CD14-positive monocyte (primary cell): ENCODE measurements at regions not wholly inside any gene's neighbourhood (a gene's known extent, or its start where the extent isn't known, plus 50 kb on each side); places are given as distances from the start of the nearest gene placed in this dataset.
A peak's percentile ranks its signal among the peaks of the same experiment; 100 is the strongest.

Source experiments
- DNase-seq, 3 donors: peaks; one replicate each; pipeline ENCODE4 v3.0.0-alpha.2; 2011 to 2022
- H2AFZ ChIP-seq: 2 replicates; pipeline ENCODE4 v1.6.0; 2012; ENCODE audit warnings: mild to moderate bottlenecking, low read depth, low read length, inconsistent platforms; ENCODE audit not compliant: insufficient read depth, poor library complexity, severe bottlenecking
- H3K27ac ChIP-seq, 2 donors: 1 replicate in 1 of 2; 2 replicates in 1 of 2; pipeline ENCODE4 v1.5.1; 2012 to 2013; ENCODE audit warnings: low read length in 2 of 2, control low read depth in 1 of 2, inconsistent platforms in 1 of 2, low read depth in 1 of 2, mild to moderate bottlenecking in 1 of 2
- H3K27me3 ChIP-seq, 2 donors: one replicate each; pipeline versions ENCODE4 v1.6.0 to v1.6.1; 2011 to 2013; ENCODE audit warnings: low read length in 2 of 2; ENCODE audit not compliant: control insufficient read depth in 2 of 2, insufficient read depth in 2 of 2
- H3K36me3 ChIP-seq, 2 donors: replicated peaks in 1 of 2; 1 replicate in 1 of 2; 2 replicates in 1 of 2; pipeline versions ENCODE4 v1.5.1 to v1.6.1; 2012 to 2013; ENCODE audit warnings: low read length in 2 of 2, control low read depth in 1 of 2, inconsistent platforms in 1 of 2, mild to moderate bottlenecking in 1 of 2; ENCODE audit not compliant: insufficient read depth in 2 of 2, control insufficient read depth in 1 of 2
- H3K4me1 ChIP-seq, 2 donors: 1 replicate in 1 of 2; 2 replicates in 1 of 2; pipeline versions ENCODE4 v1.5.1 to v1.6.1; 2012 to 2013; ENCODE audit warnings: low read length in 2 of 2, control low read depth in 1 of 2, inconsistent platforms in 1 of 2, mild to moderate bottlenecking in 1 of 2, moderate library complexity in 1 of 2; ENCODE audit not compliant: insufficient read depth in 2 of 2, control insufficient read depth in 1 of 2
- H3K4me2 ChIP-seq: replicated peaks from 2 replicates; pipeline ENCODE3; 2012; ENCODE audit warnings: low read length, moderate library complexity, mild to moderate bottlenecking; ENCODE audit not compliant: poor library complexity, severe bottlenecking; ENCODE audit errors: extremely low read depth
- H3K4me3 ChIP-seq, 3 experiments: fragments of 200-600 bp in 1 of 3; sonication (generic) in 1 of 3; replicated peaks in 1 of 3; 1 replicate in 2 of 3; 2 replicates in 1 of 3; pipeline ENCODE4 v1.5.1; 2011 to 2013; ENCODE audit warnings: low read length in 3 of 3, mild to moderate bottlenecking in 3 of 3, control low read depth in 2 of 3, low read depth in 2 of 3, inconsistent platforms in 1 of 3, moderate library complexity in 1 of 3
- H3K79me2 ChIP-seq: 2 replicates; pipeline ENCODE4 v1.6.0; 2012; ENCODE audit warnings: mild to moderate bottlenecking, control low read depth, inconsistent platforms, low read length, moderate library complexity; ENCODE audit not compliant: insufficient read depth
- H3K9ac ChIP-seq: 2 replicates; pipeline ENCODE4 v1.6.0; 2017; ENCODE audit warnings: low read length, mild to moderate bottlenecking; ENCODE audit not compliant: insufficient read depth, poor library complexity, severe bottlenecking
- H3K9me3 ChIP-seq, 2 donors: replicated peaks in 1 of 2; 1 replicate in 1 of 2; 2 replicates in 1 of 2; pipeline versions ENCODE4 v1.5.1 to v1.6.1; 2012 to 2013; ENCODE audit warnings: low read length in 2 of 2, control low read depth in 1 of 2; ENCODE audit not compliant: control insufficient read depth in 1 of 2, insufficient read depth in 1 of 2
- H4K20me1 ChIP-seq: 2 replicates; pipeline ENCODE4 v1.6.0; 2012; ENCODE audit warnings: mild to moderate bottlenecking, low read length, control low read depth, moderate library complexity; ENCODE audit not compliant: insufficient read depth
- H3K27ac Mint-ChIP-seq, 7 donors: one replicate each; pipeline ENCODE4 v1.8.0; 2020; ENCODE audit warnings: mild to moderate bottlenecking in 7 of 7, mixed read lengths in 7 of 7, moderate library complexity in 6 of 7, inconsistent platforms in 2 of 7
- H3K27me3 Mint-ChIP-seq, 3 donors: one replicate each; pipeline ENCODE4 v1.8.0; 2021 to 2022; ENCODE audit warnings: low read depth in 3 of 3, mild to moderate bottlenecking in 3 of 3, mixed read lengths in 3 of 3, moderate library complexity in 3 of 3, inconsistent platforms in 1 of 3
- H3K36me3 Mint-ChIP-seq, 2 donors: one replicate each; pipeline ENCODE4 v1.8.0; 2020; ENCODE audit warnings: mixed read lengths in 2 of 2, inconsistent platforms in 1 of 2, mild to moderate bottlenecking in 1 of 2
- H3K4me1 Mint-ChIP-seq: one replicate; pipeline ENCODE4 v1.8.0; 2020; ENCODE audit warnings: mild to moderate bottlenecking, mixed read lengths
- H3K4me3 Mint-ChIP-seq, 2 donors: one replicate each; pipeline ENCODE4 v1.8.0; 2020; ENCODE audit warnings: mild to moderate bottlenecking in 2 of 2, mixed read lengths in 2 of 2, moderate library complexity in 1 of 2
- H3K9me3 Mint-ChIP-seq, 7 donors: one replicate each; pipeline ENCODE4 v1.8.0; 2020 to 2022; ENCODE audit warnings: mixed read lengths in 7 of 7, mild to moderate bottlenecking in 6 of 7, moderate library complexity in 6 of 7, inconsistent platforms in 2 of 7
- WGBS: methylation state at CpG from one replicate; pipeline ENCODE4 v1.1.5; 2013; ENCODE audit warnings: missing lambda C conversion rate; ENCODE audit not compliant: insufficient coverage; 5-methylcytosine and 5-hydroxymethylcytosine counted together
- intact Hi-C, 2 donors: fragments of 100-400 bp; cut with micrococcal nuclease; formaldehyde crosslinking; loops; one replicate each; pipeline versions ENCODE4 v1.15.0 to v1.15.1; 2023
- TF ChIP-seq, protein P1 (sequence below): fragments of 200-600 bp; IDR thresholded peaks from one replicate; pipeline ENCODE4 v1.8.0; 2022; ENCODE audit warnings: antibody characterized with exemption, mild to moderate bottlenecking

DNA sequence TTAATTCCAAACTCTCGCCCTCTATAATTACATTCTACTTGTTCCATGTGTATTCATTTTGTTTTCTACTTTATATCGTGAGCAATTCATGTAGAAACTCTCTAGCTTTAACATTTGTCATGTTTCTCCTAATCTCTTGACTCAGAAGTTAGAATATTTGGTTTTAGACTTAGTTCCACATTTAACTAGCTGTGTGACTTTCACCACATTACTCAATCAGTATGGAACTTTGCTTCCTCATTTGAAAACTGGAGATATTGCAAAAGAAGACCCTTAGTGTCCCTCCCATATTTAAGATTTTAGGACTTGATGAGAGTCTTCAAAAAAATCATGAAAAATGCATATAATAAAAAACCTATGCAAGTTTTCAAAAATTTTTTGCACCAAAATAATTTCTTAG, 447.5 kb downstream of the GXYLT1 start:
- peak overlapping the region; percentile 60 to 93 (median 87) for H3K27ac Mint-ChIP-seq
- TF ChIP-seq, protein P1, sequence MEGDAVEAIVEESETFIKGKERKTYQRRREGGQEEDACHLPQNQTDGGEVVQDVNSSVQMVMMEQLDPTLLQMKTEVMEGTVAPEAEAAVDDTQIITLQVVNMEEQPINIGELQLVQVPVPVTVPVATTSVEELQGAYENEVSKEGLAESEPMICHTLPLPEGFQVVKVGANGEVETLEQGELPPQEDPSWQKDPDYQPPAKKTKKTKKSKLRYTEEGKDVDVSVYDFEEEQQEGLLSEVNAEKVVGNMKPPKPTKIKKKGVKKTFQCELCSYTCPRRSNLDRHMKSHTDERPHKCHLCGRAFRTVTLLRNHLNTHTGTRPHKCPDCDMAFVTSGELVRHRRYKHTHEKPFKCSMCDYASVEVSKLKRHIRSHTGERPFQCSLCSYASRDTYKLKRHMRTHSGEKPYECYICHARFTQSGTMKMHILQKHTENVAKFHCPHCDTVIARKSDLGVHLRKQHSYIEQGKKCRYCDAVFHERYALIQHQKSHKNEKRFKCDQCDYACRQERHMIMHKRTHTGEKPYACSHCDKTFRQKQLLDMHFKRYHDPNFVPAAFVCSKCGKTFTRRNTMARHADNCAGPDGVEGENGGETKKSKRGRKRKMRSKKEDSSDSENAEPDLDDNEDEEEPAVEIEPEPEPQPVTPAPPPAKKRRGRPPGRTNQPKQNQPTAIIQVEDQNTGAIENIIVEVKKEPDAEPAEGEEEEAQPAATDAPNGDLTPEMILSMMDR: no peak
- no peak overlapping the region for H2AFZ ChIP-seq

DNA sequence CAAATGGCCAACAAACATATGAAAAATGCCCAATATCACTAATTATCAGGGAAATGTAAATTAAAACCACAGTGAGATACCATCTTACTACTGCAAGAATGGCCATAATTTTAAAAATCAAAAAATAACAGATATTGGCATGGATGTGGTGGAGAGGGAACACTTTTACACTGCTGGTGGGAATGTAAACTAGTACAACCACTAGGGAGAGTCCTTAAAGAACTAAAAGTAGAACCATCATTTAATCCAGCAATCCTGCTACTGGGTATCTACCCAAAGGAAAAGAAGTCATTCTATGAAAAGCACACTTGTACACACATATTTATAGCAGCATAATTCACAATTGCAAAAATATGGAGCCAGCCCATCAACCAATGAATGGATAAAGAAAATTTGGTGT, 459.7 kb downstream of the GXYLT1 start:
- intact Hi-C loops: no loop called here
- Histone ChIP-seq H3K4me3 (no peak overlapping the region), H3K4me1 (no peaks in the 10 kb centered on the region), H3K79me2 (no peaks in the 10 kb centered on the region), H4K20me1 (no peaks in the 10 kb centered on the region), H3K4me2 (no peak overlapping the region), H3K36me3 (no peaks in the 10 kb centered on the region), H3K9me3 (peaks cover 0 to 4% of the 10 kb centered on the region in 2 donors), H2AFZ (no peak overlapping the region), H3K27ac (no peak overlapping the region), H3K9ac (no peak overlapping the region), H3K27me3 (no peaks in the 10 kb centered on the region)
- no peak overlapping the region for H3K4me3 Mint-ChIP-seq
- H3K4me1 Mint-ChIP-seq: no peaks in the 10 kb centered on the region
- H3K27me3 Mint-ChIP-seq: peaks cover 0 to 4% (median 3%) of the 10 kb centered on the region in 3 donors
- DNase-seq: no peak
- H3K27ac Mint-ChIP-seq: no peak overlapping the region
- H3K9me3 Mint-ChIP-seq: peaks cover 2 to 5% (median 3%) of the 10 kb centered on the region in 7 donors
- TF ChIP-seq, protein P1: no peak
- no peaks in the 10 kb centered on the region for H3K36me3 Mint-ChIP-seq

More for the DNA sequence above, 447.5 kb downstream of the GXYLT1 start:
- no CpG with 5 or more reads among the region's 2 CpGs for whole genome bisulfite sequencing
- Histone ChIP-seq H3K9me3 (peaks cover 0 to 8% of the 10 kb centered on the region in 2 donors), H3K27ac (peak overlapping the region in 1 of 2 donors; percentile 80), H3K4me1 (peaks cover 10 to 21% of the 10 kb centered on the region in 2 donors), H3K9ac (no peak overlapping the region), H3K36me3 (no peaks in the 10 kb centered on the region), H3K79me2 (no peaks in the 10 kb centered on the region), H3K4me3 (peak overlapping the region in 1 of 3 experiments; percentile 44), H3K27me3 (no peaks in the 10 kb centered on the region), H4K20me1 (no peaks in the 10 kb centered on the region), H3K4me2 (peak overlapping the region; percentile 41)
- intact Hi-C loops: no loop called here
- Mint-ChIP-seq H3K27me3 (no peaks in the 10 kb centered on the region), H3K9me3 (peaks cover 0 to 11% (median 3%) of the 10 kb centered on the region in 7 donors), H3K4me3 (peak overlapping the region in 1 of 2 donors; percentile 75), H3K36me3 (peaks cover 0 to 1% of the 10 kb centered on the region in 2 donors), H3K4me1 (peaks cover 16% of the 10 kb centered on the region)
- peak; percentile 68 to 78 (median 68) for DNase-seq
